Renal pelvis (tissue), 1 donor: ENCODE measurements at regions not wholly inside any gene's neighbourhood (a gene's known extent, or its start where the extent isn't known, plus 50 kb on each side); places are given as distances from the start of the nearest gene placed in this dataset.

Experiments used
- DNase-seq: peaks from one replicate; pipeline ENCODE4 v3.0.0-alpha.2; 2013

GRCh38 chr12:13383379-13383778, 186.9 kb downstream of the EMP1 start:
- DNase-seq = no peak

- DNase-seq = no peak
Observed at GRCh38 chr12:13380297-13380696, 183.8 kb downstream of the EMP1 start.

- DNase-seq = no peak
Observed at GRCh38 chr12:13379531-13380188, 183.1 kb downstream of the EMP1 start.

- DNase-seq = no peak
Observed at GRCh38 chr12:13377698-13378097, 181.2 kb downstream of the EMP1 start.

GRCh38 chr12:13376610-13377373, 180.3 kb downstream of the EMP1 start:
- DNase-seq = no peak

- no peak for DNase-seq
Observed at GRCh38 chr12:13375583-13376345, 179.2 kb downstream of the EMP1 start.

GRCh38 chr12:13374793-13375192, 178.3 kb downstream of the EMP1 start:
- no peak for DNase-seq

- no peak for DNase-seq
Observed at GRCh38 chr12:13373803-13374202, 177.3 kb downstream of the EMP1 start.

GRCh38 chr12:13373131-13373530, 176.6 kb downstream of the EMP1 start:
- no peak for DNase-seq

GRCh38 chr12:13372386-13372785, 175.9 kb downstream of the EMP1 start:
- DNase-seq = no peak

GRCh38 chr12:13371797-13372196, 175.3 kb downstream of the EMP1 start:
- no peak for DNase-seq

GRCh38 chr12:13371367-13371766, 174.8 kb downstream of the EMP1 start:
- DNase-seq = no peak

GRCh38 chr12:13369474-13370056, 173.0 kb downstream of the EMP1 start:
- peak; percentile 21 for DNase-seq

GRCh38 chr12:13368971-13369370, 172.4 kb downstream of the EMP1 start:
- DNase-seq = no peak

- no peak for DNase-seq
Observed at GRCh38 chr12:13368431-13368830, 171.9 kb downstream of the EMP1 start.

GRCh38 chr12:13367973-13368372, 171.4 kb downstream of the EMP1 start:
- DNase-seq = no peak

- no peak for DNase-seq
Observed at GRCh38 chr12:13365748-13366366, 169.3 kb downstream of the EMP1 start.

GRCh38 chr12:13362260-13362841, 165.8 kb downstream of the EMP1 start:
- DNase-seq = peak; percentile 34

- DNase-seq = no peak
Observed at GRCh38 chr12:13359636-13360035, 163.1 kb downstream of the EMP1 start.

GRCh38 chr12:13358391-13358905, 161.9 kb downstream of the EMP1 start:
- DNase-seq = no peak

GRCh38 chr12:13350946-13351345, 154.4 kb downstream of the EMP1 start:
- DNase-seq = no peak
